Effector memory CD8-positive, alpha-beta T cell (primary cell): ENCODE measurements at regions not wholly inside any gene's neighbourhood (a gene's known extent, or its start where the extent isn't known, plus 50 kb on each side); places are given as distances from the start of the nearest gene placed in this dataset.
"Not testable (repeated sequence)": the region's sequence is repeated elsewhere in the genome, so short reads cannot be mapped to it uniquely, and the experiment has no call there.

Experiments
- ATAC-seq: fragments of 150-1000 bp; cut with Tn5 transposase; replicated peaks from 2 replicates; pipeline ENCODE4 v1.10.0; 2021; ENCODE audit warnings: mild to moderate bottlenecking, moderate library complexity
- DNase-seq, 3 experiments: peaks; one replicate each; pipeline ENCODE4 v3.0.0; 2021
- H3K27ac Mint-ChIP-seq, 2 donors: one replicate each; pipeline ENCODE4 v1.8.0; 2022; ENCODE audit warnings: mild to moderate bottlenecking in 2 of 2, mixed read lengths in 2 of 2, moderate library complexity in 2 of 2
- H3K27me3 Mint-ChIP-seq, 2 donors: one replicate each; pipeline ENCODE4 v1.8.0; 2022; ENCODE audit warnings: mixed read lengths in 2 of 2
- H3K36me3 Mint-ChIP-seq: one replicate; pipeline ENCODE4 v1.8.0; 2022; ENCODE audit warnings: mild to moderate bottlenecking, moderate library complexity, mixed read lengths; ENCODE audit not compliant: insufficient read depth
- H3K4me1 Mint-ChIP-seq, 2 donors: one replicate each; pipeline ENCODE4 v1.8.0; 2022; ENCODE audit warnings: low read depth in 2 of 2, mixed read lengths in 2 of 2
- H3K4me3 Mint-ChIP-seq, 2 donors: one replicate each; pipeline ENCODE4 v1.8.0; 2022; ENCODE audit warnings: mild to moderate bottlenecking in 2 of 2, mixed read lengths in 2 of 2, moderate library complexity in 2 of 2
- H3K9me3 Mint-ChIP-seq, 2 donors: one replicate each; pipeline ENCODE4 v1.8.0; 2022; ENCODE audit warnings: mixed read lengths in 2 of 2

DNA sequence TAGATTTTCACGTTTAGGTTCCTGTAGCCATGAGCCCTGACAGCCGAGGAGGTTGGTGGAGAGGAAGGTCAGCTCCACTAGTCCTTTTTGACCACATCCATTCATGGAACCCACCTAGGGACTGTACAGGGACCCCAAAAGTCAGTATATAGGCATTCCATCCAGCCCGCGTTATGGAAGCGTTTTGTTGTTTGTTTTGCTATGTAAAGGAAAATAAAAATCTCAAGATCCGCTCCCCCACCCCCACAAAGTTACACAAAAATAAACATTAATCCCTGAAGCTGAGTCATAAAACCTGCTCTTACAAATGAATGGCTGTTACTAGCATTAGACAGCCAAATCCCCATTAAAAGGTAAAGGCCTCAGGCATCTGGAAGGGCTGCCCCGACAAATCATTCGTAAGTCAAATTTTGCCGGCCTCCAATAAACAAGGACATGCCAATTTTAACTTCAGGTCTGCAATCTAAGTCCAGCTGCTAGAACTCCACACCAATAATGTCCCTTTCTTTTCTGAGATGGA lies 292.9 kb downstream of the MED10 start:
- H3K4me3 Mint-ChIP-seq: no peak overlapping the region
- no peaks in the 10 kb centered on the region for H3K27me3 Mint-ChIP-seq
- no peaks in the 10 kb centered on the region for H3K36me3 Mint-ChIP-seq
- DNase-seq (no peak), ATAC-seq (no peak)
- H3K9me3 Mint-ChIP-seq: peaks cover 9 to 13% of the 10 kb centered on the region in 2 donors
- no peak overlapping the region for H3K27ac Mint-ChIP-seq
- H3K4me1 Mint-ChIP-seq: no peaks in the 10 kb centered on the region

DNA sequence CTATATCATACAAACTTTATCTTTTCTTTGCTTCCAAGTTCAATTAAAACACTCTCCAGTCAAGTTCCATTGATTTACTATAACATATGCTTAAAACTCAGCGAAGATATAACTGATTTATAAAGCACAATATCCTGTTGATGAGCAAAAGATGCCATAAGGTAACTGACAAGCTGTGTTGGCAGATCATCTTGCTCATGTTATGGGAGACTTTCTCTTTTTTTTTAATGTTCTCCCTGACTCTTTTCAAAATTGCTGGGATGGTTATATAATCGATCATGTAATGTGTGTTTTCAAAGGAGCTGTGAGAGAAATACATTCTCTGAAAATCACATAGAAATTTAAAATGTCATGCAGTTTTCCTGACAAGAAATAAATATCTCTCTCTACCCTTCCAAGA lies 293.5 kb downstream of the MED10 start:
- ATAC-seq (no peak), DNase-seq (no peak)
- H3K27me3 Mint-ChIP-seq: no peaks in the 10 kb centered on the region
- no peaks in the 10 kb centered on the region for H3K4me1 Mint-ChIP-seq
- no peaks in the 10 kb centered on the region for H3K36me3 Mint-ChIP-seq
- H3K27ac Mint-ChIP-seq: no peak overlapping the region
- H3K9me3 Mint-ChIP-seq: peaks cover 5 to 9% of the 10 kb centered on the region in 2 donors
- no peak overlapping the region for H3K4me3 Mint-ChIP-seq

DNA sequence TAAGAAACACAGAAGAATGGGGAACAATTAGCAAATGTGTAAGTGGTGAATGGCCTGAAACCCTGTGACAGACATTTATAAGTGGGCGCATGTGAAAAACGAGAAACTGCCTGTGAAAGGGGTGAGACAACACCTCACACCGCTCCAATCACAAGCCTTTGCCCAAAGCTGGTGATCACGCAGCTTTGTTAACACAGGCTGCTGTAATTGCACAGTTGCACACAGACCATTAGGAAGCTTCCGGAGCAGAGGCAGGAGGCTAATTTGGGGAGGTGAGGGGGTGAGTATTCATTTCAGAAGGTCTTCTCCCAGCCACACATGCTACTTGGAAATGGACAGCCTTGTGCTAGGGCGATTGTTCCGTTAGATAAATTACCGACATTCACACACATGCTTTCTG lies 294.0 kb downstream of the MED10 start:
- DNase-seq: no peak
- Mint-ChIP-seq H3K4me3 (no peak overlapping the region), H3K27ac (no peak overlapping the region), H3K9me3 (peaks cover 2 to 5% of the 10 kb centered on the region in 2 donors), H3K4me1 (no peaks in the 10 kb centered on the region), H3K36me3 (no peaks in the 10 kb centered on the region), H3K27me3 (no peaks in the 10 kb centered on the region)
- ATAC-seq: no peak

- DNase-seq: no peak
- no peak for ATAC-seq
- peaks cover 0 to 2% of the 10 kb centered on the region in 2 donors for H3K9me3 Mint-ChIP-seq
- no peak overlapping the region for H3K27ac Mint-ChIP-seq
- H3K36me3 Mint-ChIP-seq: no peaks in the 10 kb centered on the region
- H3K27me3 Mint-ChIP-seq: no peaks in the 10 kb centered on the region
- no peak overlapping the region for H3K4me3 Mint-ChIP-seq
- no peaks in the 10 kb centered on the region for H3K4me1 Mint-ChIP-seq
These were observed 294.9 kb downstream of the MED10 start for GRCh38 chr5:6083311-6083978.

GRCh38 chr5:6082685-6083084 lies 295.7 kb downstream of the MED10 start:
- Mint-ChIP-seq H3K4me1 (no peaks in the 10 kb centered on the region), H3K4me3 (no peak overlapping the region), H3K27me3 (no peaks in the 10 kb centered on the region), H3K36me3 (no peaks in the 10 kb centered on the region), H3K9me3 (peaks cover 0 to 2% of the 10 kb centered on the region in 2 donors), H3K27ac (no peak overlapping the region)
- no peak for ATAC-seq
- no peak for DNase-seq

GRCh38 chr5:6081727-6082210 lies 296.6 kb downstream of the MED10 start:
- Mint-ChIP-seq H3K27ac (no peak overlapping the region), H3K4me1 (no peaks in the 10 kb centered on the region), H3K4me3 (no peak overlapping the region), H3K27me3 (no peaks in the 10 kb centered on the region), H3K36me3 (no peaks in the 10 kb centered on the region), H3K9me3 (peaks cover 0 to 2% of the 10 kb centered on the region in 2 donors)
- no peak for ATAC-seq
- DNase-seq: no peak

GRCh38 chr5:6080930-6081726 lies 297.2 kb downstream of the MED10 start:
- DNase-seq (no peak), ATAC-seq (no peak)
- Mint-ChIP-seq H3K4me1 (no peaks in the 10 kb centered on the region), H3K4me3 (no peak overlapping the region), H3K27me3 (no peaks in the 10 kb centered on the region), H3K9me3 (peaks cover 0 to 2% of the 10 kb centered on the region in 2 donors), H3K27ac (no peak overlapping the region), H3K36me3 (no peaks in the 10 kb centered on the region)

DNA sequence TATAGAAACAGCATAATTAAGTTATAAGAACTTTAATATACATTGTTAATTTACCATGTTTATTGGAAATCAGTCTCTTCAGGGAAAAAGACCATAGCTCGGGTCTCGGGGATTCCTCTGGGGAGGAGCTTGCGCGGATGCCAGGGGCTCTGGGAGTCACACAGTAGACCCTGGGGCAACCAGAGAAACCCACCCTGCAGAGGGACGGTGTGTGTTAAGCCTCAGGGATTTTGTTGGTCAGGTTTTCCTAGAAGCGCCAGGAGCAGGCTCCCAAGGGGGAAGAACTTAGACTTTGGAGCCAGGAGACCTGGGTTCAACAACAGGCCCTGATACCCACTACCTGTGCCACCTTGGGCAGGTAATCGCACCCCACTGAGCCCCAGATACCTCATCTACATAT lies 297.9 kb downstream of the MED10 start:
- Mint-ChIP-seq H3K4me1 (no peaks in the 10 kb centered on the region), H3K9me3 (peaks cover 0 to 2% of the 10 kb centered on the region in 2 donors), H3K27ac (no peak overlapping the region), H3K27me3 (no peaks in the 10 kb centered on the region), H3K36me3 (no peaks in the 10 kb centered on the region), H3K4me3 (no peak overlapping the region)
- ATAC-seq: no peak
- no peak for DNase-seq

DNA sequence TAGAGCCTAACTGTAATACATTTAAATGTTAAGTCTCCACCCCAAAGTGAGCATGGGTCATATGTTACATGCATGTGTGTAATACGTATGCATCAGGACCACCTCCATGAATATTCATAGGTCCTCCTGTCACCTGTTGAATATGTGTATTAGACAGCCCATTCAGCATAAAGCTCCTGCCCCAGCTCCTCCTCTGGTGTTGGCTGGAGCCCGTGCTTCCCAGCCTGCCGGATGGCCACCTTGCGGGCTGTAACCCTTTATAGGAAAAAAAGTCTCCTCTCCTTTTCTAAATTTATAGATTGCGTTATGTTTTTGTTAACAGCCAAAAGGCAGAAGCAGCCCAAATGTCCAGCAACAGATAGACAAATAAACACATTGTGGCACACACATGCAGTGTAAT lies 299.5 kb downstream of the MED10 start:
- H3K27ac Mint-ChIP-seq: no peak overlapping the region
- no peak for DNase-seq
- no peaks in the 10 kb centered on the region for H3K4me1 Mint-ChIP-seq
- peaks cover 2 to 6% of the 10 kb centered on the region in 2 donors for H3K9me3 Mint-ChIP-seq
- ATAC-seq: no peak
- H3K27me3 Mint-ChIP-seq: no peaks in the 10 kb centered on the region
- H3K36me3 Mint-ChIP-seq: no peaks in the 10 kb centered on the region
- H3K4me3 Mint-ChIP-seq: no peak overlapping the region

DNA sequence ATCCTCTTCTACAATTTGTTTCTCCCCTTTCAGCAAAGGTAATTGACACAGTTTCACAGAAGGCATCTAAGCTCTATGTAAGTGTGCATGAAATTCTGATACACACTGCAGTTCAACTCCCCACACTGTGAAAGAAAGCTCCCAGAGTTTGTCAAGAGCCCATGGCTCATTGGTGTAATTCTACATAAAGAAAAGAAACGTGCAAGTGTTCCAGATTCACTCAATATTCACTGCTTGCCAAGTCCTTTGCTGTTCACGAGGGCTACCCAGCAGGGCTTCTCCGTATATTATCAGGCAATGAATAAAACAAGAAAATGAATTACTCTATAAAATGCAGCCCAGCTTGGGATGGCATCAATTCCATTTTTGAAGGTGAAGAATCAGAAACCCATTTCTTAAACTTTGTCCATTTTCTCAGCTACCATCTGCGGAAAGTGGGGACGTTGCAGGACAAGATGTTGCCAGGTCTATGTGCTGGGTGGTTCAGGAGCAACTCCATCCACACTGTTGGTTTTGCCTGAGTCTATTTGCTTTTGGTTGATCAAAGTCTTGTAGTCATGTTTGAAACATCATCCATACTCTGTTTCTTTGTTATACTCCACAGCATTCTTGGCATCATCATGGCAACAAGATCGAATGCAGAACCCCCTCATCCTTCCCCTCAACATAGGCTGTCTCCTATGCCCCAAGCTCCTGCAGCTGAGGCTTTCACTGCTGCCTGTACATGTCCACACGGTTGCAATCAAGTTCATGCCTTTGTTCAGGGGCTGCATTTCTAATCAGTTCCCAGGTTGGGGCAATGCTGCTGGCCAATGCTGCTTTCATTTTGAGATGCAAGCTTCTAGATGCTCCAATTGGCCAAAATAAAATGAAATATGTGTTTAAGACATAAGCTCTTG lies 301.8 kb downstream of the MED10 start:
- Mint-ChIP-seq H3K27me3 (no peaks in the 10 kb centered on the region), H3K4me3 (no peak overlapping the region), H3K9me3 (peaks cover 0 to 7% of the 10 kb centered on the region in 2 donors), H3K27ac (no peak overlapping the region), H3K36me3 (no peaks in the 10 kb centered on the region), H3K4me1 (no peaks in the 10 kb centered on the region)
- ATAC-seq (no peak), DNase-seq (no peak)

GRCh38 chr5:6072488-6072887 lies 305.9 kb downstream of the MED10 start:
- not testable (repeated sequence) for H3K36me3 Mint-ChIP-seq, H3K4me1 Mint-ChIP-seq, H3K4me3 Mint-ChIP-seq, H3K9me3 Mint-ChIP-seq, DNase-seq, ATAC-seq, H3K27me3 Mint-ChIP-seq, H3K27ac Mint-ChIP-seq

DNA sequence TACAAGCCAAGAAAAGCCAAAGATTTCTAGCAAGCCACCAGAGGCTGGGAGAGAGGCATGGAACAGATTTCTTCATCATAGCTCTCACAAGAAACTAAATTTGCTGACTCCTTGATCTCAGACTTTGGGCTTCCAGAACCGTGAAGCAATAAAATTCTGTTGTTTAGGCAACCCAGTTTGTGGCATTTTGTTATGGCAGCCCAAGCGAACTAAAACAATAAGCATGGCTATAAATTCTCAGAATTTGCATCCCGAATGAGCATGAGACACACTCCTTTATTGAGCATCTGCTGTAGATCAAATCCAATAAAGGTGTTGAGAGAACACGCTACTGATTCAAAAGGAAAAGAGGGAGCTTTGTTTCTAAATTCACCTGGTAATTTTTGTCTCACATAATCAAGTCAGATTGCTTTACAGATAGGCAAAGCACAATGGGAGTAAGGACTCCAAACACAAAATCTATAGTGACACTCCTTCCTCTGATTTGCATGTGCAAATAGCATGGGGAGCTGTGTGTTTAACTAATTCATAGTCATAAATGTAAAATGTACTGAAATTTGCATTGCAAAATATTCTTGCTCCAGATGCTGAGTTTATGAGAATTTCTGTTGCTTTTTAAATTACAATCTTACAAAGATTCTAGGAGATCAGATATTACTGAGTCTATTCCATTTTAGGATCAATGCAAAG lies 308.7 kb downstream of the MED10 start:
- Mint-ChIP-seq H3K27ac (no peak overlapping the region), H3K36me3 (no peaks in the 10 kb centered on the region), H3K27me3 (no peaks in the 10 kb centered on the region), H3K9me3 (peaks cover 0 to 7% of the 10 kb centered on the region in 2 donors), H3K4me3 (no peak overlapping the region), H3K4me1 (no peaks in the 10 kb centered on the region)
- DNase-seq (no peak), ATAC-seq (no peak)

DNA sequence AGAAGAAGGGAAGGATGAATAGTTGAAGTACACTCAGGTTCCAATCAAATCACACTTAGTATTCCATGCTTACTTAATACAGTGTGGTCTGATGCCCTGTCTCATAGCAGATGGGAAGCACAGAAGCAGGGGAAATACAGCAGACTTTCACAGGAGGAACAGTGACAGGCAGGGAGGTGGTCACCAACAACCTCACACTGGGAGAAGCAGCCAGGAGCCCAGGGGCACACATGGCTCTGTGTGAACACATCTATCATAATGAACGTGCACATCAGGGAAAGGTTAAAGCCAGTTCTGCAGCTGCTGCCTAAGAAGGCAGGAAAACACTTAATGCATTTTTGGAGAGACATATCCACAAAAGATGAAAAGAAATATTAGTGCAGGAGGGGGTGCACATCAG lies 312.3 kb downstream of the MED10 start:
- H3K4me1 Mint-ChIP-seq: no peaks in the 10 kb centered on the region
- no peak overlapping the region for H3K4me3 Mint-ChIP-seq
- DNase-seq (no peak), ATAC-seq (no peak)
- no peaks in the 10 kb centered on the region for H3K9me3 Mint-ChIP-seq
- peaks cover 0 to 6% of the 10 kb centered on the region in 2 donors for H3K27me3 Mint-ChIP-seq
- H3K36me3 Mint-ChIP-seq: no peaks in the 10 kb centered on the region
- H3K27ac Mint-ChIP-seq: no peak overlapping the region
